ENCODE measurements at regions not wholly inside any gene's neighbourhood (a gene's known extent, or its start where the extent isn't known, plus 50 kb on each side); places are given as distances from the start of the nearest gene placed in this dataset.

- TF ChIP-seq POLR2A (IDR thresholded peaks at IDR 0.05; ENCODE audit: low read length): no peak
- TF ChIP-seq, protein P1, sequence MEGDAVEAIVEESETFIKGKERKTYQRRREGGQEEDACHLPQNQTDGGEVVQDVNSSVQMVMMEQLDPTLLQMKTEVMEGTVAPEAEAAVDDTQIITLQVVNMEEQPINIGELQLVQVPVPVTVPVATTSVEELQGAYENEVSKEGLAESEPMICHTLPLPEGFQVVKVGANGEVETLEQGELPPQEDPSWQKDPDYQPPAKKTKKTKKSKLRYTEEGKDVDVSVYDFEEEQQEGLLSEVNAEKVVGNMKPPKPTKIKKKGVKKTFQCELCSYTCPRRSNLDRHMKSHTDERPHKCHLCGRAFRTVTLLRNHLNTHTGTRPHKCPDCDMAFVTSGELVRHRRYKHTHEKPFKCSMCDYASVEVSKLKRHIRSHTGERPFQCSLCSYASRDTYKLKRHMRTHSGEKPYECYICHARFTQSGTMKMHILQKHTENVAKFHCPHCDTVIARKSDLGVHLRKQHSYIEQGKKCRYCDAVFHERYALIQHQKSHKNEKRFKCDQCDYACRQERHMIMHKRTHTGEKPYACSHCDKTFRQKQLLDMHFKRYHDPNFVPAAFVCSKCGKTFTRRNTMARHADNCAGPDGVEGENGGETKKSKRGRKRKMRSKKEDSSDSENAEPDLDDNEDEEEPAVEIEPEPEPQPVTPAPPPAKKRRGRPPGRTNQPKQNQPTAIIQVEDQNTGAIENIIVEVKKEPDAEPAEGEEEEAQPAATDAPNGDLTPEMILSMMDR (IDR thresholded peaks at IDR 0.05): no peak
Measured at GRCh38 chr12:28099871-28100270, 90.4 kb upstream of the CCDC91 start.
